ENCODE measurements at regions not wholly inside any gene's neighbourhood (a gene's known extent, or its start where the extent isn't known, plus 50 kb on each side); places are given as distances from the start of the nearest gene placed in this dataset.

DNA sequence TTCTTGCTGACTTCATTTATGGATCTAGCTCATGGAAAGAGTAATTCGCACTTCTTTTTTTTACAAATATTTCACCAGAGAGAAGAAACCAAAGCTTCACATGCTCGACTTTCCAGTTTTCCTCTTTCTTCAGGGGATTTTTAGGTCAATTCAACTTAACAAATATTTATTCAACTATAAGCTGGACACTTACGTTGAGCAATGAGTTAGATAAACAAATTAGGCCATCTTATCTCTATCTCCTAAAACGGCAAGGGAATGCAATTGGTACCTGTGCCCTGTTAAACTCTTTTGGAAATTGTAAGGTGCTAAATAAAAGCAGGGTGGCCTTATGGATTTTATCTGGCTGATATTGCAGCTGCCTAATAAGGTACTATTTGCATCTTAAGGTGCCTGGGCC is 145.1 kb upstream of the RAI14 start:
- TF ChIP-seq, protein P1, sequence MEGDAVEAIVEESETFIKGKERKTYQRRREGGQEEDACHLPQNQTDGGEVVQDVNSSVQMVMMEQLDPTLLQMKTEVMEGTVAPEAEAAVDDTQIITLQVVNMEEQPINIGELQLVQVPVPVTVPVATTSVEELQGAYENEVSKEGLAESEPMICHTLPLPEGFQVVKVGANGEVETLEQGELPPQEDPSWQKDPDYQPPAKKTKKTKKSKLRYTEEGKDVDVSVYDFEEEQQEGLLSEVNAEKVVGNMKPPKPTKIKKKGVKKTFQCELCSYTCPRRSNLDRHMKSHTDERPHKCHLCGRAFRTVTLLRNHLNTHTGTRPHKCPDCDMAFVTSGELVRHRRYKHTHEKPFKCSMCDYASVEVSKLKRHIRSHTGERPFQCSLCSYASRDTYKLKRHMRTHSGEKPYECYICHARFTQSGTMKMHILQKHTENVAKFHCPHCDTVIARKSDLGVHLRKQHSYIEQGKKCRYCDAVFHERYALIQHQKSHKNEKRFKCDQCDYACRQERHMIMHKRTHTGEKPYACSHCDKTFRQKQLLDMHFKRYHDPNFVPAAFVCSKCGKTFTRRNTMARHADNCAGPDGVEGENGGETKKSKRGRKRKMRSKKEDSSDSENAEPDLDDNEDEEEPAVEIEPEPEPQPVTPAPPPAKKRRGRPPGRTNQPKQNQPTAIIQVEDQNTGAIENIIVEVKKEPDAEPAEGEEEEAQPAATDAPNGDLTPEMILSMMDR (IDR thresholded peaks at IDR 0.05) = no peak
- TF ChIP-seq POLR2A (IDR thresholded peaks at IDR 0.05) = no peak
